ENCODE measurements at regions not wholly inside any gene's neighbourhood (a gene's known extent, or its start where the extent isn't known, plus 50 kb on each side); places are given as distances from the start of the nearest gene placed in this dataset.
"Not testable (repeated sequence)": the region's sequence is repeated elsewhere in the genome, so short reads cannot be mapped to it uniquely, and the experiment has no call there.

DNA sequence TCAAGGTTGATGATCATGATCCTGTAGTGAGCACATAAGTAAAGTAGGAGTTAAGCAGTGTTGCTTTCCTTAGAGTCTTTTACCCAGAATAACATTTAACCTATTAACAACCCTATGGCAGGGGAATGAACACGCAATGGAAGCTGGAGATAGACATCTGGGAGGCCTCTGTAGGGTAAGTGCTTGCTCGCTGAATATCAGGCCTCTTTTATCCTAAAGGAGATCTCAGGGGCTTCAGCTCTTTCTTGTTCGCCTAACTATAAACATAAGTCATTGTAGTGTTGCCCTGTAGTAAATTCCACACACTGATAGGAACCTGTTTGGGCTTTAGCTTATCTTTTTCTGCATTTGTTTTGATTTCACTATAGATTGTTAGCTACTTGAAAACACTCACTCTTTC, 174.4 kb upstream of the TCF4 start:
- DNase-seq, result no peak

DNA sequence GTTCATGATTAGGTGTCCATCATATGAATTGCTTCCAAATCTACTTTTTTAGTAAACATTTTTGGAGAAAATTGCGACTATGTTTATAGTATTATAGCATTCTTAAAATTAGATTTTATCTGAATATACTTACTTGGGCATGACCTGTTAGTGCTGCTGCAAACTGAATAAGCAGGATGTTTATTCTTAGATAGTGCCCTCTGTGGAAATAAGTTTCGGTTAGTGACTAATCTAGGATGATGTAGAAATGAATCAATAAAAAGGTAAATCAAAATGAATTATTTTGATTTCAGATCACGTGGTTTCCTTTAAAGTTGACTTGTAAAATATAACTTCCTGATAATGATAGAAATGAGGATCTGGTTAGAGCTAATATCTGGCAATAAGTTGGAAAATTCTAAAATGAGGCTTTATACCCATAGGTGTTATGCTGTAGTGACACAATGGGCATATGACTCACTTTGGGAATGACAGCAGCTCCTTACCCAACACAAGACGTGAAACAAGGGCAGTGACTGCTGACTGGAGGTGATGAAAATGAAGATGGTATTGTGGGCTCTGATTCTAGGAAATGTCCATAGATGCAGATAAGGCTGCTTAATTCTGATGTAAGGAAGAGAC, 165.8 kb upstream of the TCF4 start:
- no peak for DNase-seq

DNA sequence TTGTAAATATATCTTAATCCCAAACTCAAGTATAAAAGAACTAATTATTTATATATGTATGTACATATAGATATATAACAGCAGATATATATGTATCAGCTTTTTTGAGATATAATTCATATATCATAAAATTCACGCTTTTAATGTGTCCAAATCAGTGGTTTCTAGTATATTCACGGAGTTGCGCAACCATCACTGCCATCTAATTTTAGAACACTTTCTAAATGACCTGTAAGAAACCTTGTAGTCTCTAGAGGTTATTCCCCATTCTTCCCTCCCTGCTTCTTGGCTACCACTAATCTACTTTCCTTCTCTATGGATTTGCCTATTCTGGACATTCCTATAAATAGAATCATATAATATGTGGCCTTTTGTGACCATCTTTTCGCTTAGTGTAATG, 163.5 kb upstream of the TCF4 start:
- no peak for DNase-seq

DNA sequence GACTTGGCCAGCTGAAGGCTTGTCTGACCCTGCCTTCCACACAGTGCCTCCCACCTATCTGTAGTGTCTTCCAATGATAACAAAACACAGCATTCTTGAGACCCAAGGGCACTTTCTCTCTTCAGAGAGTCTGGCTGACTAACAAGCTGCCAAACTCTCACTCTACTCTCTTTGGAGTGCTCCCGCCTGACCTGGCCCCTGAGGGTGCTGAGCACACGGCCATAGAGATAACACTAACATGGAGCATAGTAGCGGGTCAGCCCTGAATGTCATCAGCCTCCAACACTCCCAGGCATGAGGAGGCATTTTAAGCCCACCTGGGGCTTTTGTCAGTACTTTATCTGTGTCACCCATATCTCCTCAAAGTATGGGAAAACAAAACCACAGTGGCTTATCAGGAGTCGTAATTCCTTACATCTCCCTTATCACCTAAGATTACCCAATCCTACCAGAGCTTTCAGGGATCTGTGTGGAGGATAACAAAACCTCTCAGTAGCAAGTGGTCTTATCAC, 160.3 kb upstream of the TCF4 start:
- DNase-seq, result no peak

DNA sequence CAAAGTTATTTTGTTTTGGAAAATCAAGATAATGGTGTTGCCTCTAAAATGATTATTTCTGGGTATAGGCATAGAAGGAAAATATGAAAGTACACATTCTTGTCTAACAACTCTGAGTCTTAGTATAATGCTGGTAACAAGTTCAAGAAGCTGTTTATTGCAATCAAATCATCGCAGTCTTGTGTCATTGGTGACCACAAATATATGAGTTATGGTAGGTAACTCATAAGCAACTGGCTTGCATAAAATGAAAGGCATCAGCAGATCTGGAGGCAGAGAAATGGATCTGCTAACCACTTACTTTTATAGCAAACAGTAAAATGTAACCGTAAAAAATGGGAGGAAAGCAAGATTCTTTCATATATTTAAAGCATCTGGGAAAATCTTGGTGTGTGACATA, 156.2 kb upstream of the TCF4 start:
- no peak for DNase-seq

DNA sequence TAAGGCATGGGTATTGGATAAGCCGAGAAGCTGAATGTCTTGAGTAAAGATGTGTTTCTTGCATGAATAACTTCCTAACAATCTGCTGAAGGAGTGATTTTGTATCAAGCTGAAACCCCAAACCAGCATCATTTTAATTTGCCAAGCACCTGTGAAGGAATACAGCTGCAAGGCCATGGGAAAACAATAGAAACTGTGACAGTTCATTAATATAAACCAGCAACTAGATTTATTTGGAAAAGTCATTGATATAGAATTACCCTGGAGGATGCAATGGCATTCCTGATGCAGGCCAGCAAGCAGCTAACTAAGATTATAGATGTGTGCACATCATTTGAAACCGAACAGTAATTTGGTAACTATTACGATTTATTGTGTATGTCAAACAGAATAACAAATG, 155.7 kb upstream of the TCF4 start:
- no peak for DNase-seq

DNA sequence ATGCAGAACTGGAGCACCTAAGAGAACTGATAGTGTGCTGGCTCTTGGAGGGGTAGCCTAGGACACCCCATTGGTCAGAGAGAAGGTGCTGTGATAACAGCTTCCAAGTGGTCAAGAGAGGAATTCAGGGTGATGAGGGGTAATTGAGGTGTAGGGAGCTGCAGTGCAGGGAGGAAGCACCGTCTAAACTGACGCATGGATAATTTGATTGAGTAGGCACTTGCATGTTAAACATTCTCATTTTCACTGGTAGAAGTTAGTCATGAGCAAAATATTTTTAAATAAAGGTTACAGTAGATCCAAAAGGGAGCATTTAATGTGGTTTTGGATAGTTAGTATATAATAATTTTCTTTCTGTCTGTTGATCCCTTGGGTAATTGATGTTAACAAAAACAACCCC, 155.1 kb upstream of the TCF4 start:
- DNase-seq, result no peak

DNA sequence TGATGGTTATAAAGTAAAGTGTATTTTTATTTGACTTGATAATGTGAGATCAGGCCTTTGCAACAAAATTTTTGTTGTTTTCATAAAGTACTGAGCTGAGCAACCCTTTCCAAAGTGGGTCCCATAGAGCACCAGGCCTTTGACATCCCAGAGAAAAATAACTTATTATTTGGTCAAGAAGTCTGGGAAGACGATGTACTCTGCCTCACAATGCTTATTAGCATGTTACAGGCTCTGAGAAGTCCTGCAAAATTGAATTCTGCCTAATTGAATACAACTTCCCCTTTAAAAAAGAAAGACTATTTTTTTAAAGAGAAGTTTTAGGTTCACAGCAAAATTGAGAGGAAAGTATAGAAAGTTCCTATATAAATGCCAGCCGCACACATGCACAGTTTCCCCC, 151.5 kb upstream of the TCF4 start:
- no peak for DNase-seq

DNA sequence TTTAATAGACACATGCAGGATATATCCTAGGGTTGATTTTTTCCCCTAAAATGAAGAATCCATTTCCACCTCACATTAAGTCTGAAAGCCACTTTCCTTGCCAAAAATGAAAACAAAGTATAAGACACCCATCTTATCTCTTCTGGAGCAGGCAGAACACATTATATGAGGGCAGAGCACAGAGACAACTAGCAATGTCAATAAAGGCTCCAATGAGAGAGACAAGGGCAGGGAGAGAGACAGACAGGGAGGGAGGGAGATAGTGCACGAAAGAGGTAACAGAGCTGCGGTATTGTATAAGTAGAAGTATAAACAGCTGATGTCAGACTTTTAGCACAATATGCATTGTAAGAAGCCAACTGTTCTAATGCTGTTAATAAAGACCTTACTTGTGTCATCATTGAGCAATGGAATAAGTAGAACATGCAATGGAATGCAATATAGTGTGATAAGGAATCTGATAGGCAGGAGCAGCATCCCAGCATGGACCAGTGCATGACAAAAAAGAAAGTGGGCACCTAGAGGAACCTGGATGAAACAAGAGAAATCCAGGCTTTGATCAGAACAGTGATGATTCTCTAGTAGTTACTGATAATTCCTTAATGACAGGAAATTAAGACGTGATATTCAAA, 150.6 kb upstream of the TCF4 start:
- DNase-seq, result no peak

DNA sequence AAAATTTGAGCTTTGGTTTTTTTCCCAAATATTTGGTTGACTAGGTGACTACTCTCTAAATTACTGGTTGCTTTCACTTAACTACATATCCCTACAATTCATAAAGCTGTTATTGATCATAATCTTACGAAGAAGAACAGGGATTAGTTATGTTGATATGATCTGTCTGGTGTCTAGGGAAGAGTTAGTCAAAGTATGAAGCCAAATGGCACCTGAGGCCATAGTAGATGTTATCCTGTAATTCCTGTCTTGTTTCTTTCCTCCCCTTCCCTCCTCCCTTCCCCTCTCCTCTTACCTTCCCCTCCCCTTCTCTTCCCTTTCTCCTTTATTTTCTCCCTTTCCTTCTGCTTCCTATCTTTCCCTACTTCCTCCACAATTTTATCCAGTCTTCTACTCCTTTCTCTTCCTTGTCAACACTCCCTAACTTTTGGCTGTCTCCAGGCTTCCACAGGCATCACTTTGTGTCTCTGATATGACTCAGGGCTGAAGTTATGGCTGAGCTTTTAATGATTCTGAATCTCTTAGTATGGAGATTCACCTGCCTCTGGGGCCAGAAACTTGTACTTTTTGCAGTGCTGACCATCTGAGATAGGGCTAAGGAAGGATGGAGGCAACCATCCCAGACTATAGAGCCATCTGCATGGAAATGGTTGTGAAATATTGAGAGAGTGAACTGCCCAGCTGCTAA, 149.9 kb upstream of the TCF4 start:
- no peak for DNase-seq

DNA sequence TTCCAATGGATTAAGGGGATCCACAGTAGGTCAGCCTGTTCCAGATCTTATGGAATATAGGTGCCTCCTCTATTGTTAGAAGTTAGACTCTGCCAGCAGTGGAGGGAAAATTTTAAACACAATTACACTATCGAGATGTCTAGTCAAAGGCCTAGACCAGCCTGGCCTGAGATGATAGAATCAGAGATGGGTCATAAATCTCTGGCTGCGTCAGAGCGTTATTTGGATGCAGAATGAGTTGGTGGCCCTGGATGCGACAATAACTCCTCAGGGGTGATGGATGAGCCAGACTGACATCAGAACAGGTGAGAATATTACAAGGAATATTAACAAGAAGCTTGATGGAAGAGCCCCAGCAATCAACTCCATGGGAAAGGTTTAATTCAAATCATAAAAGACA, 149.3 kb upstream of the TCF4 start:
- no peak for DNase-seq

DNA sequence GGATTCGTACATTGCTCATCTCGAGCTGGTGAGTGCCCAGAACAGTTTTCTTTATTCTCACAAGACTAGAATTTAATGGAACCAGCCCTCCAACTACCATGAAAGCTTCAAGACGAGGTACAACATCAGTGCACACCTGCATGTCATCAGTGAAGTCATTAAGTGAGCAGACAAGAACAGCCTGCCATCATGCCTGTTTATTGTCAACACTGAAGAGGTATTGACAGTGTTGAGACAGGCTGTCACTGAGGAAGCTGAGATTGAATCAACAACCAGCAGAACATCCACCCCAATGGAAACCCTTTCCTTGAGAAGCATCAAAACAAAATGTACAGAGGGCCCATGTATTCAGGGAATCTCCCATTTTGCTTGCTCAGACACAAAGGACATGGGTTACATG, 148.0 kb upstream of the TCF4 start:
- DNase-seq, result no peak

DNA sequence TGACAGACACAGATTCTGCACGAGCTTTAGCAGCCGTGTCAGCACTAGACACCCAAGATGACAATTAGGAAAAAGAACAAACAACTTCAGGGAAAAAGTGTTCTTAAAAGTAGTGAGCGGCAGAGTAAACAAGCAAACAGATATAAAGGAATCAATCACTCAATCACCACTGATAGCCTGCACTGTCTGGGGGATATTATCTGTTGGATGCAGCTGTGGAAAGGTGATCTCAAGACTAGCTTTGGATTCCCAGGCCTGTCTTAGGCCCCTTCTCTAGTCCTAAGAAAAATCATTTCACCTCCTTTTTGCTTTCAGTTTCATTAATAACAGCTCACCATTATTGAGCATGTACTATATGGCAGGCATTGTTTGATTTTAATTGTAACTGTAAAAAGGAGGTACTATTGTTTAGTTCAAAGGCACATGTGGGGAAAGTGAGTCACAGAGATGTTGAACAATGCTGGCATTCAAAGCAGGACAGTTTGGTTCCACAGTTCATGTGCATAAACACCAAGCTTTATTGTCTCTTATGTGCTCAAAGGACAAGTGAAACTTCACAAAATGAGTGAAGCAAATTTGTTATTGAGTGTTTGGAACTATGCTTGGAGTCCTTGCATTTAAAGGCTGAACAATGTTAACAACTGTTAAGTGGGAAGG, 147.3 kb upstream of the TCF4 start:
- no peak for DNase-seq

DNA sequence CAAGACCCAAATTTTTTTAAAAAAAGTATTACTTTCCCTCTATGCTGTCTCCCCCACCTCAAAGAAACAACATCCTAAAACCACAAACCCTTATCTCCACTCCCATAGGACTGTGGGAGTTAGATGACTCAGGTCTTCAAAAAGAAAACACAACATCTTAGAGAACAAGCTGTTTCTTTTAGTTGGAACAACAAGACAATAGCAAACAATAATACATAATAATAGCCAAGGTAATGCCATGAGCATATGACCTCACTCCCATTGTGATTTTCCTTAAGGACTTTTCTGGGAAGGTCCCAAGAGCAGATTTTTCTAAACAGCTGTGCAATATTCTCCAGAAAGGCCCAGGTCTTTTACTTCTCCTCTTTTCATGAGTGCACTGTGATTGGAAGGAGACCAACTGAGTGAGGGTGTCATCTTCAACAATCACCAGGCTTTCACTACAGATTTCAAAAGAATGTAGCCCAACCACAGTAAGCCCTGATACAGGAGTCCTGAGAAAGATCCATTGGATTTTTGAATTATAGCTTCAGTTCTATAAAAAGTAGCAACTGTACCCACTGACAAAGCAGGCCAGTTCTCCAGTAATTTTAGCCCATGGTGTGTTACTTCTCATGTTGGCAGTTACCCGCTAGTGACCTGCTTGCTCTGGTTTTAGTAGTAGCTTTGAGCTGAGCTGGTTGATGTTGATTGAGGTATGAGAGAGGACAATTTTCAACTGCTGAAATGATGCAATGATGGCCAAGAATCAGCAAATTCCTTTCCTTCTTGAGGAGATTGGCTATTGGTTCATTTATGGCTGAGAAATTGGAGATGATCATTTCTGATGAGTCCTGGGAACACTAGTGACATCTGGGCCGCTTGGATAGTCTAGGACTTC, 144.5 kb upstream of the TCF4 start:
- no peak for DNase-seq

DNA sequence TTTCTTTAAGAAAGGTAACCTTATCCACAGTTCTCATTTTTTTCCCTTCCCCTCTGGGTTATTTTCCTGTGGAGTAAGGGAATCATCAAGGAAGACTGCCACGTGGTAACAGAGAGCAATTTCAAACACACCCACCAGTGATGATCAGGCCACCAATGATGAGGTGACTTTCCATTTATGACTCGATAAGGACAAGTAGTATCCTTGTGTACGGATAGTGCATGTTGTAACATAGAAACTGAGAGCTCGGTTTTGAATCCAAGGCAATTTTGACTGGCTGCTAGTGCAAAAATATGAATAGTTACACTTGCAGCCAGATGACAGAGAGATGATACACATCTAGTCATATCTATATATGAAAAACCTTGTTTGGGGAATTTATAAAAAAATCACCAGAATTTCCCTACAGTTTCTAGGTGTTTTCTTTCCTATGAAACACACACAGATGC, 143.6 kb upstream of the TCF4 start:
- DNase-seq, result no peak

DNA sequence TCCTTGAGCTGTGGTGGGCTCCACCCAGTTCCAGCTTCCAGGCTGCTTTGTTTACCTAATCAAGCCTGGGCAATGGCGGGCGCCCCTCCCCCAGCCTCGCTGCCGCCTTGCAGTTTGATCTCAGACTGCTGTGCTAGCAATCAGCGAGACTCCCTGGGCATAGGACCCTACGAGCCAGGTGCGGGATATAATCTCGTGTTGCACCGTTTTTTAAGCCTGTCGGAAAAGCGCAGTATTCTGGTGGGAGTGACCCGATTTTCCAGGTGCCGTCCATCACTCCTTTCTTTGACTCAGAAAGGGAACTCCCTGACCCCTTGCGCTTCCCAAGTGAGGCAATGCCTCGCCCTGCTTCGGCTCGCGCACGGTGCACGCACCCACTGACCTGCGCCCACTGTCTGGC, 133.0 kb upstream of the TCF4 start:
- DNase-seq, result not testable (repeated sequence)

DNA sequence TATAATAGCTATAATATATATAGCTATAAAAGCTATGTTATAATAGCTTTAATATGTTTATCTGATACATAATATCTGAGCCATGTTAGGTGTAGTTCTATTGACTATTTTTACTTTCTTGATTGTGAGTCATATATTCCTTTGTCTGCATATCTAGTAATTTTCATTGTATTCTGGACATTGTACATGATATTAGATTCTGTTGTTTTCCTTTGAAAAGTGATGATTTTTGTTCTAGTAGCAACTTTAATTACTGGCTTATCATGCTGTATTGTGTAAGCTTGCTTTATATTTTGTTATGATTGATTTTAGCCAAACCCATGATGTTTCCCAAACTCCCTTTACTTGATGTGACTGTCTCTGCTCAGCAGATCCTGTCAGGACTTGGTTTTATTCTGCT, 125.7 kb upstream of the TCF4 start:
- no peak for DNase-seq

DNA sequence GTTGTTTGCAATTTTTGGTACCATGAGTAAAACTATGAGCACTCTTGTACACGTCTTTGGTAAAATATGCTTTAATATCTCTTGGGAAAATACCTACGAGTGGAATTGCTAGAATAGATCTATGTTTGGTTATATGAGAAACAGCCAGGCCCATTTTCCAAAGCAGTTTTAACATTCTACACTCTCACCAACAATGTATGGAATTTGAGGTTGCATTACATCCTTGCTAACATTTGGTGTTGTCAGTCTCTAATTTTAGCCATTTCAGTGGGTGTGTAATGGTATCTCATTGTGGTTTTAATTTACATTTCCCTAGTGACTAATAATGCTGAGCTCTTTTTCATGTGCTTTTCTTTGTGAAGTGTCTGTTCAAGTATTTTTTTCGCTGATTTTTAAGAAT, 118.9 kb upstream of the TCF4 start:
- no peak for DNase-seq

DNA sequence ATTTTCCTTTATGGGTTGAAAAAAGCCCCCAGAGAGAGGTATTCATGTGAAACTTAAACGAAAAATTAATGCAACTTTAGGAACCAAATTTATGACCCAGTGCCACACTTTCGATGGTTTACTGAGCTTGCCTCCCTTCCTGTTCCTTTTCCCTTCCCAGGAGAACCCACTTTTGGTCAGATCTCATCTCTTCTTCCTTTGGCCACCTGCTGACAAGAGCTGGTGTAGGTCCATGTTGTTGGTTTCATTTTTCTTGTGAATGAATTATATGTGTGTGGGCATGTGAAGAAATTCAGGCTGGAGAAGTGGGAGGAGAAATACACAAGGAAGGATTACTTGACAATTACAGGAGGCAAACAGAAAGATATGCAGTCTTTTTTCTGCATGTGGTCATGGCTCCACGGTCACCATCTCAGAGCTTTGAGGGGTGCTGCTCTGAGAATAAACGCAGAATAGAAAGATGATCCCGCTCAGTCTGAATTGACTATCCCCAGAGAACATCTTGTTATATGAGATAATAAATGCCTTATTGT, 111.3 kb upstream of the TCF4 start:
- no peak for DNase-seq

DNA sequence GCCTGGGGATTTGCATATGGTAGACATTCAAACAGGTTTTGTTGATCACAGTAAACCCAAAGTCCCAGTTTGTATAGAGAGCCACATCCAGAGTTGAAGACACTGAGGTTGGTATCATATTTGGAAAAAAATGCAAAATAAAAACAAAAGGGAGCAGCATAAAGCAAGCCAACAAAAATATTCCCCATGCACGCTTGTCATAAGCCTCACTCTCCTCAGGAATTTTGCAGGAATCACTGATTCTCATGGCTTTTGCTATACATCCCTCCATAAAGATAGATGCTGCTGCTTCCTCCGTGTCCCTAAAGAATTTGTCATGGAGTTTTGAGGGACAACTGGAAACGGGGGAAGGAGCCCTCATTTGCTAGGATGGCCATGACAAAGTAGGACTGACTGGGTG, 108.8 kb upstream of the TCF4 start:
- DNase-seq, result no peak

DNA sequence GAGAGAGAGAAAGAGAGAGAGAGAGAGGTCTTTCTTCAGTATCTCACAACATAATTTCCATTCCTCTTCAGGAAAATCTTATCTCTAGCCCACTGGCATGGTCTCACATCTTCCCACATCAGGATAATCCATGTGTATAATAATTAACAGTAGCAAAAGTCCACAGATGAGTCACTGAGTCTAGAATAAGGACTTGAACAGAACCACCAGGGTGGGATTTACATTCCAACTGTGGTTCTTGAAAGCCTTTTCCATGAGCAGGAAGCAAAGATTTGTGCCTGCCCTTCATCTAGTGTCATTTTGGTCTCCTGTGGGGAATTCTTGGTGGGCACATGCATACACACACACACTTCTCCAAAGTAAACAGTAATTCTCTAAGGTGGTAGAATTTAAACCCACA, 107.1 kb upstream of the TCF4 start:
- DNase-seq, result no peak

DNA sequence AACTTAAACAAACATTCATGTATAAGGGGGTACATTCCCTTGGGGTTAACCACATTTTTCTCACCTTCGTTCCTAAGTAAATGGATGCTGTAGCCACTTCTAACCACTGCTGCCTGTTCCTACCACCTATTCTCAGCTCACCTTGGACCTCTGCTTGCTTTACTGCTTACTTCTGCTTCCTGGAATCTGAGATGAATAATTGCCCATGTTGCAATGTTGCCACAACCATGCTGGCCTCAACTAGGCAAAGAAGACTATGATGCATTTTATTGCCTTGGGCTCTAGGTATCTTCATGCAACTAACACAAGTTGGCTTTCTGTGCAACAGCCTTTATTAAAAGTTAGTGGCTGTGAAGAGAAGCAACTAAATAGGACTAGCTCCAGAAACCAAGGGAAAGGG, 106.3 kb upstream of the TCF4 start:
- no peak for DNase-seq

DNA sequence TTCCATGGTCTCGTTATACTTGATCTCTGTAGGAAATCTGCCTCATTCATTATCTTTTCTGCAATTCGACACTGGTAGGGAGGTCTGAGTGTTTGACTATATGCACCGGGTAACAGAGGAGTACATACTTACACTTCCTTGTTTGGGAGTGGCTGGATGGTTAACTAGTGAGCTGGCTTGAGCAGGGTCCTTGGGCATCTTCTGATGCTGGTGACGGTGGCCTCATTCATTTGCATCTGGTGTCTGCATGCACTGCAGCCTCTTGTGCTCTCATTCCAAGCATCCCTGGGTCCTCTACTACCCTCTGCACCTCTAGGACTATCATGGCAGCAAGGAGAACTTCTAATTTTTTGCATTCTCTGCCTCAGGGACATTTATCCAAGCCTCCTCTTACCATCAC, 100.0 kb upstream of the TCF4 start:
- DNase-seq, result no peak

Measured in NCI-H2107 (cell line).